H1 (cell line): ENCODE measurements at regions not wholly inside any gene's neighbourhood (a gene's known extent, or its start where the extent isn't known, plus 50 kb on each side); places are given as distances from the start of the nearest gene placed in this dataset.

Experiments
- CTCF ChIA-PET: fragments of 300-600 bp; sonication (Branson Sonifier 250); formaldehyde crosslinking; loops from one replicate; lab custom pipeline; 2021; ENCODE audit not compliant: partially characterized antibody; lab: Charles Lee
- POLR2A ChIA-PET: fragments of 300-600 bp; sonication (Branson Sonifier 250); formaldehyde crosslinking; loops from one replicate; lab custom pipeline; 2021; ENCODE audit warnings: inconsistent platforms; ENCODE audit not compliant: partially characterized antibody; lab: Charles Lee
- DNase-seq, 2 experiments: peaks; one replicate each; pipeline versions ENCODE4 v3.0.0 to v3.0.0-alpha.2; 2010 to 2022; ENCODE audit warnings: low spot score in 2 of 2, low read depth in 1 of 2, mixed read lengths in 1 of 2
- FAIRE-seq: peaks from 2 replicates; lab custom pipeline; 2011; peaks lifted over from hg19 to GRCh38; lab: Jason Lieb, UNC
- H2AFZ ChIP-seq: 2 replicates; pipeline ENCODE4 v1.8.1; 2012; ENCODE audit warnings: low read length, inconsistent platforms
- H2AK5ac ChIP-seq: 2 replicates; pipeline ENCODE4 v1.6.1; 2013; ENCODE audit warnings: low read depth, low read length
- H2BK120ac ChIP-seq: replicated peaks from 2 replicates; pipeline ENCODE3; 2013; ENCODE audit warnings: low read depth, low read length, inconsistent platforms
- H2BK12ac ChIP-seq: 2 replicates; pipeline ENCODE4 v1.6.1; 2013; ENCODE audit warnings: low read depth, low read length
- H2BK15ac ChIP-seq: 2 replicates; pipeline ENCODE4 v1.6.1; 2013; ENCODE audit warnings: low read length
- H2BK20ac ChIP-seq: 2 replicates; pipeline ENCODE4 v1.6.1; 2013; ENCODE audit warnings: low read length
- H2BK5ac ChIP-seq: 2 replicates; pipeline ENCODE4 v1.6.1; 2013; ENCODE audit warnings: low read depth, low read length
- H3K14ac ChIP-seq: 2 replicates; pipeline ENCODE4 v1.6.1; 2013; ENCODE audit warnings: inconsistent platforms; ENCODE audit not compliant: insufficient read length
- H3K18ac ChIP-seq: 2 replicates; pipeline ENCODE4 v1.6.1; 2013; ENCODE audit warnings: low read length; ENCODE audit errors: extremely low read depth
- H3K23ac ChIP-seq: 2 replicates; pipeline ENCODE4 v1.6.1; 2013; ENCODE audit warnings: inconsistent platforms; ENCODE audit not compliant: insufficient read length
- H3K23me2 ChIP-seq: 2 replicates; pipeline ENCODE4 v1.6.1; 2013; ENCODE audit warnings: low read depth, low read length
- H3K27ac ChIP-seq: 2 replicates; pipeline ENCODE4 v1.6.1; 2011; ENCODE audit warnings: low read depth, low read length, inconsistent platforms
- H3K27me3 ChIP-seq, 4 experiments: replicated peaks in 1 of 4; 1 replicate in 1 of 4; 2 replicates in 3 of 4; pipeline versions ENCODE4 v1.6.1 to v1.8.1; 2011 to 2013; ENCODE audit warnings: low read length in 3 of 4, mild to moderate bottlenecking in 3 of 4, inconsistent platforms in 2 of 4, mixed read lengths in 2 of 4, moderate library complexity in 1 of 4; ENCODE audit not compliant: control insufficient read depth in 3 of 4, insufficient read depth in 3 of 4; ENCODE audit errors: extremely low read depth in 1 of 4
- H3K36me3 ChIP-seq, 4 experiments: 2 replicates each; pipeline versions ENCODE4 v1.6.1 to v1.8.1; 2011 to 2013; ENCODE audit warnings: mild to moderate bottlenecking in 4 of 4, low read length in 3 of 4, moderate library complexity in 2 of 4, control low read depth in 1 of 4, inconsistent platforms in 1 of 4; ENCODE audit not compliant: insufficient read depth in 4 of 4, control insufficient read depth in 2 of 4
- H3K4ac ChIP-seq: replicated peaks from 2 replicates; pipeline ENCODE3; 2013; ENCODE audit warnings: low read length, low read depth, mixed read lengths, inconsistent platforms; ENCODE audit not compliant: insufficient read length
- H3K4me1 ChIP-seq, 4 experiments: replicated peaks in 1 of 4; 1 replicate in 1 of 4; 2 replicates in 3 of 4; pipeline versions ENCODE4 v1.6.1 to v1.8.1; 2011 to 2013; ENCODE audit warnings: low read length in 3 of 4, inconsistent platforms in 2 of 4, mixed read lengths in 1 of 4; ENCODE audit not compliant: insufficient read depth in 4 of 4, control insufficient read depth in 3 of 4
- H3K4me2 ChIP-seq, 2 experiments: 2 replicates each; pipeline versions ENCODE4 v1.6.1 to v1.8.1; 2011 to 2013; ENCODE audit warnings: low read depth in 2 of 2, low read length in 2 of 2, control low read depth in 1 of 2, inconsistent platforms in 1 of 2, mild to moderate bottlenecking in 1 of 2; ENCODE audit not compliant: insufficient read depth in 1 of 2
- H3K4me3 ChIP-seq, 4 experiments: fragments of 200-600, 300-600 bp in 1 of 4; sonication (generic), shearing (Covaris generic), sonication (Bioruptor Twin) in 1 of 4; 2 replicates each; pipeline versions ENCODE4 v1.5.1 to v1.8.1; 2011 to 2016; ENCODE audit warnings: low read length in 4 of 4, low read depth in 3 of 4, control low read depth in 2 of 4, inconsistent platforms in 2 of 4, mild to moderate bottlenecking in 2 of 4, mixed read lengths in 1 of 4, moderate library complexity in 1 of 4; ENCODE audit not compliant: insufficient read depth in 2 of 4; ENCODE audit errors: extremely low read depth in 1 of 4
- H3K56ac ChIP-seq: replicated peaks from 2 replicates; pipeline ENCODE3; 2013; ENCODE audit warnings: low read depth, mild to moderate bottlenecking, mixed read lengths, low read length, inconsistent platforms; ENCODE audit not compliant: insufficient read length
- H3K79me1 ChIP-seq: 2 replicates; pipeline ENCODE4 v1.6.1; 2013; ENCODE audit warnings: low read depth, low read length, control low read depth
- H3K79me2 ChIP-seq, 2 experiments: 2 replicates each; pipeline versions ENCODE4 v1.6.1 to v1.8.1; 2012 to 2013; ENCODE audit warnings: low read length in 2 of 2, mild to moderate bottlenecking in 2 of 2, inconsistent platforms in 1 of 2; ENCODE audit not compliant: insufficient read depth in 2 of 2, control insufficient read depth in 1 of 2
- H3K9ac ChIP-seq, 4 experiments: replicated peaks in 1 of 4; 1 replicate in 1 of 4; 2 replicates in 3 of 4; pipeline versions ENCODE4 v1.6.1 to v1.8.1; 2011 to 2013; ENCODE audit warnings: low read depth in 3 of 4, low read length in 3 of 4, control low read depth in 2 of 4, mild to moderate bottlenecking in 2 of 4, moderate library complexity in 2 of 4, inconsistent platforms in 1 of 4; ENCODE audit errors: extremely low read depth in 1 of 4
- H3K9me3 ChIP-seq, 2 experiments: 2 replicates each; pipeline versions ENCODE4 v1.6.1 to v1.8.1; 2012 to 2013; ENCODE audit warnings: mild to moderate bottlenecking in 2 of 2, moderate library complexity in 2 of 2, control low read depth in 1 of 2, inconsistent platforms in 1 of 2, low read depth in 1 of 2, low read length in 1 of 2, mixed read lengths in 1 of 2; ENCODE audit not compliant: insufficient read depth in 2 of 2
- H4K20me1 ChIP-seq, 2 experiments: replicated peaks in 1 of 2; 2 replicates each; pipeline versions ENCODE3 to v1.8.1; 2011 to 2013; ENCODE audit warnings: inconsistent platforms in 2 of 2, low read length in 2 of 2, mild to moderate bottlenecking in 1 of 2; ENCODE audit not compliant: insufficient read depth in 2 of 2, control insufficient read depth in 1 of 2
- H4K5ac ChIP-seq: 2 replicates; pipeline ENCODE4 v1.6.1; 2013; ENCODE audit warnings: low read length, low read depth, mixed read lengths, inconsistent platforms; ENCODE audit not compliant: insufficient read length
- H4K8ac ChIP-seq: 2 replicates; pipeline ENCODE4 v1.8.0; 2013; ENCODE audit warnings: mild to moderate bottlenecking, moderate library complexity, low read length, inconsistent platforms; ENCODE audit not compliant: insufficient read depth; ENCODE audit errors: extremely low read depth
- H4K91ac ChIP-seq: replicated peaks from 2 replicates; pipeline ENCODE3; 2013; ENCODE audit warnings: low read length, mixed read lengths, inconsistent platforms; ENCODE audit not compliant: insufficient read length
- ATF2 ChIP-seq: IDR thresholded peaks from 2 replicates; pipeline ENCODE4 v1.6.1; 2012; ENCODE audit warnings: low read length, inconsistent platforms
- CTBP2 ChIP-seq: IDR thresholded peaks from 2 replicates; pipeline ENCODE4 v1.7.0; 2011; ENCODE audit warnings: borderline replicate concordance, mild to moderate bottlenecking, moderate library complexity, mixed read lengths, low read length; ENCODE audit not compliant: insufficient read depth, insufficient read length
- EZH2 ChIP-seq: fragments of 200-600 bp; sonication (generic); IDR thresholded peaks from 2 replicates; pipeline ENCODE4 v1.7.1; 2012; ENCODE audit warnings: low read depth, mild to moderate bottlenecking, moderate library complexity, low read length, inconsistent platforms; ENCODE audit not compliant: severe bottlenecking
- RAD21 ChIP-seq, 2 experiments: IDR thresholded peaks in 1 of 2; conservative IDR thresholded peaks in 1 of 2; 2 replicates each; pipeline ENCODE4 v1.6.1; 2011; ENCODE audit warnings: low read depth in 2 of 2, low read length in 2 of 2, improper control_type of control experiment in 1 of 2, inconsistent platforms in 1 of 2, mild to moderate bottlenecking in 1 of 2, moderate library complexity in 1 of 2

- Histone ChIP-seq H3K18ac (no peak overlapping the region), H3K27ac (no peak overlapping the region), H3K9ac (no peak overlapping the region), H2BK12ac (no peak overlapping the region), H3K4ac (no peak overlapping the region), H4K8ac (no peak overlapping the region), H3K4me1 (no peaks in the 10 kb centered on the region), H4K5ac (no peak overlapping the region), H2BK15ac (no peak overlapping the region), H3K56ac (no peak overlapping the region), H2AFZ (no peak overlapping the region), H3K4me2 (no peak overlapping the region), H3K14ac (no peak overlapping the region), H4K20me1 (no peaks in the 10 kb centered on the region), H3K4me3 (no peak overlapping the region), H4K91ac (no peak overlapping the region), H2BK5ac (no peak overlapping the region), H3K23me2 (no peaks in the 10 kb centered on the region), H3K23ac (no peak overlapping the region), H3K79me1 (no peaks in the 10 kb centered on the region), H3K36me3 (no peaks in the 10 kb centered on the region), H2BK120ac (no peak overlapping the region), H2BK20ac (no peak overlapping the region), H3K79me2 (no peaks in the 10 kb centered on the region), H2AK5ac (no peak overlapping the region), H3K27me3 (no peaks in the 10 kb centered on the region), H3K9me3 (peaks cover 2 to 9% of the 10 kb centered on the region in 2 experiments; a peak in 2 of 4 replicates)
- FAIRE-seq: no peak
- no peak for DNase-seq
- CTCF ChIA-PET: no interaction called here
- TF ChIP-seq EZH2 (no peak), RAD21 (IDR thresholded peaks at IDR 0.05 in 1 of 2, conservative IDR thresholded peaks at IDR 0.05 in 1 of 2; ENCODE audit: low read depth in 2 of 2, low read length in 2 of 2) (no peak), ATF2 (no peak), CTBP2 (no peak)
- POLR2A ChIA-PET: no interaction called here
Observed at GRCh38 chr10:3439183-3439582, 266.6 kb upstream of the PITRM1 start.
